ENCODE measurements at regions not wholly inside any gene's neighbourhood (a gene's known extent, or its start where the extent isn't known, plus 50 kb on each side); places are given as distances from the start of the nearest gene placed in this dataset.

DNA sequence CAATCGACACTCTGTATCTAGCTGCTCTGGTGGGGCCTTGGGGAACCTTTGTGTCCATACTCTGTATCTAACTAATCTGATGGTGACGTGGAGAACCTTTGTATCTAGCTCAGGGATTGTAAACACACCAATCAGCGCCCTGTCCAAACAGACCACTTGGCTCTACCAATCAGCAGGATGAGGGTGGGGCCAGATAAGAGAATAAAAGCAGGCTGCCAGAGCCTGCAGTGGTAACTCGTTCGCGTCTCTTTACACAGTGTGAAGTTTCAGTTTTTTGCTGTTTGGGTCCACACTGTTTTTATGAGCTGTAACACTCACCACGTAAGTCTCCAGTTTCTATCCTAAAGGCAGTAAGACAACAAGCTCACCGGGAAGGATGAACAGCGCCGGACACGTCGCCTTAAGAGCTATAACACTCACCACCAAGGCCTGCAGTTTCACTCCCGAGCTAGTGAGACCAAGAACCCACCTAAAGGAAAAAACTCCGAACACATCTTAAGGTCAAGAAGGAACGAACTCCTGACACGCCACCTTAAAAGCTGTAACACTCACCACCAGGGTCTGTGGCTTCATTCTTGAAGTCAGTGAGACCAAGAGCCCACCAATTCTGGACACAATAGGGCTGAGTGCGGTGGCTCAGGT lies 64.6 kb downstream of the KPNA2 start (continued):
- TF ChIP-seq, protein P1, sequence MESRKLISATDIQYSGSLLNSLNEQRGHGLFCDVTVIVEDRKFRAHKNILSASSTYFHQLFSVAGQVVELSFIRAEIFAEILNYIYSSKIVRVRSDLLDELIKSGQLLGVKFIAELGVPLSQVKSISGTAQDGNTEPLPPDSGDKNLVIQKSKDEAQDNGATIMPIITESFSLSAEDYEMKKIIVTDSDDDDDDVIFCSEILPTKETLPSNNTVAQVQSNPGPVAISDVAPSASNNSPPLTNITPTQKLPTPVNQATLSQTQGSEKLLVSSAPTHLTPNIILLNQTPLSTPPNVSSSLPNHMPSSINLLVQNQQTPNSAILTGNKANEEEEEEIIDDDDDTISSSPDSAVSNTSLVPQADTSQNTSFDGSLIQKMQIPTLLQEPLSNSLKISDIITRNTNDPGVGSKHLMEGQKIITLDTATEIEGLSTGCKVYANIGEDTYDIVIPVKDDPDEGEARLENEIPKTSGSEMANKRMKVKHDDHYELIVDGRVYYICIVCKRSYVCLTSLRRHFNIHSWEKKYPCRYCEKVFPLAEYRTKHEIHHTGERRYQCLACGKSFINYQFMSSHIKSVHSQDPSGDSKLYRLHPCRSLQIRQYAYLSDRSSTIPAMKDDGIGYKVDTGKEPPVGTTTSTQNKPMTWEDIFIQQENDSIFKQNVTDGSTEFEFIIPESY (CRISPR knock-in tag; IDR thresholded peaks at IDR 0.05) = no peak; the same call in 1 of the 2 replicates
- TF ChIP-seq TBL1XR1 (IDR thresholded peaks at IDR 0.05; ENCODE audit: borderline replicate concordance, low read length, partially characterized antibody) (no peak), ASH2L (IDR thresholded peaks at IDR 0.05; ENCODE audit: insufficient read length, low read depth, low read length) (no peak), ZZZ3 (CRISPR knock-in tag; IDR thresholded peaks at IDR 0.05; ENCODE audit: borderline replicate concordance) (no peak), RBAK (CRISPR knock-in tag; IDR thresholded peaks at IDR 0.05) (no peak), PPARG (CRISPR knock-in tag; conservative IDR thresholded peaks at IDR 0.05) (no peak), KLF16 (CRISPR knock-in tag; IDR thresholded peaks at IDR 0.05) (no peak), ZNF430 (CRISPR knock-in tag; IDR thresholded peaks at IDR 0.05) (no peak), ZNF547 (CRISPR knock-in tag; IDR thresholded peaks at IDR 0.05) (no peak), HNRNPUL1 (IDR thresholded peaks at IDR 0.05; ENCODE audit: low read depth, low read length) (no peak), ZNF292 (CRISPR knock-in tag; IDR thresholded peaks at IDR 0.05; ENCODE audit: borderline replicate concordance, low read depth) (no peak), ZBTB38 (CRISPR knock-in tag; IDR thresholded peaks at IDR 0.05) (peak; percentile 40; the same call in 1 of the 2 replicates)
- TF ChIP-seq, protein P2, sequence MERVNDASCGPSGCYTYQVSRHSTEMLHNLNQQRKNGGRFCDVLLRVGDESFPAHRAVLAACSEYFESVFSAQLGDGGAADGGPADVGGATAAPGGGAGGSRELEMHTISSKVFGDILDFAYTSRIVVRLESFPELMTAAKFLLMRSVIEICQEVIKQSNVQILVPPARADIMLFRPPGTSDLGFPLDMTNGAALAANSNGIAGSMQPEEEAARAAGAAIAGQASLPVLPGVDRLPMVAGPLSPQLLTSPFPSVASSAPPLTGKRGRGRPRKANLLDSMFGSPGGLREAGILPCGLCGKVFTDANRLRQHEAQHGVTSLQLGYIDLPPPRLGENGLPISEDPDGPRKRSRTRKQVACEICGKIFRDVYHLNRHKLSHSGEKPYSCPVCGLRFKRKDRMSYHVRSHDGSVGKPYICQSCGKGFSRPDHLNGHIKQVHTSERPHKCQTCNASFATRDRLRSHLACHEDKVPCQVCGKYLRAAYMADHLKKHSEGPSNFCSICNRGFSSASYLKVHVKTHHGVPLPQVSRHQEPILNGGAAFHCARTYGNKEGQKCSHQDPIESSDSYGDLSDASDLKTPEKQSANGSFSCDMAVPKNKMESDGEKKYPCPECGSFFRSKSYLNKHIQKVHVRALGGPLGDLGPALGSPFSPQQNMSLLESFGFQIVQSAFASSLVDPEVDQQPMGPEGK (CRISPR knock-in tag; IDR thresholded peaks at IDR 0.05) = no peak
- TF ChIP-seq, protein P3, sequence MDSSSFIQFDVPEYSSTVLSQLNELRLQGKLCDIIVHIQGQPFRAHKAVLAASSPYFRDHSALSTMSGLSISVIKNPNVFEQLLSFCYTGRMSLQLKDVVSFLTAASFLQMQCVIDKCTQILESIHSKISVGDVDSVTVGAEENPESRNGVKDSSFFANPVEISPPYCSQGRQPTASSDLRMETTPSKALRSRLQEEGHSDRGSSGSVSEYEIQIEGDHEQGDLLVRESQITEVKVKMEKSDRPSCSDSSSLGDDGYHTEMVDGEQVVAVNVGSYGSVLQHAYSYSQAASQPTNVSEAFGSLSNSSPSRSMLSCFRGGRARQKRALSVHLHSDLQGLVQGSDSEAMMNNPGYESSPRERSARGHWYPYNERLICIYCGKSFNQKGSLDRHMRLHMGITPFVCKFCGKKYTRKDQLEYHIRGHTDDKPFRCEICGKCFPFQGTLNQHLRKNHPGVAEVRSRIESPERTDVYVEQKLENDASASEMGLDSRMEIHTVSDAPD (CRISPR knock-in tag; IDR thresholded peaks at IDR 0.05) = no peak
- TF ChIP-seq, protein P4, sequence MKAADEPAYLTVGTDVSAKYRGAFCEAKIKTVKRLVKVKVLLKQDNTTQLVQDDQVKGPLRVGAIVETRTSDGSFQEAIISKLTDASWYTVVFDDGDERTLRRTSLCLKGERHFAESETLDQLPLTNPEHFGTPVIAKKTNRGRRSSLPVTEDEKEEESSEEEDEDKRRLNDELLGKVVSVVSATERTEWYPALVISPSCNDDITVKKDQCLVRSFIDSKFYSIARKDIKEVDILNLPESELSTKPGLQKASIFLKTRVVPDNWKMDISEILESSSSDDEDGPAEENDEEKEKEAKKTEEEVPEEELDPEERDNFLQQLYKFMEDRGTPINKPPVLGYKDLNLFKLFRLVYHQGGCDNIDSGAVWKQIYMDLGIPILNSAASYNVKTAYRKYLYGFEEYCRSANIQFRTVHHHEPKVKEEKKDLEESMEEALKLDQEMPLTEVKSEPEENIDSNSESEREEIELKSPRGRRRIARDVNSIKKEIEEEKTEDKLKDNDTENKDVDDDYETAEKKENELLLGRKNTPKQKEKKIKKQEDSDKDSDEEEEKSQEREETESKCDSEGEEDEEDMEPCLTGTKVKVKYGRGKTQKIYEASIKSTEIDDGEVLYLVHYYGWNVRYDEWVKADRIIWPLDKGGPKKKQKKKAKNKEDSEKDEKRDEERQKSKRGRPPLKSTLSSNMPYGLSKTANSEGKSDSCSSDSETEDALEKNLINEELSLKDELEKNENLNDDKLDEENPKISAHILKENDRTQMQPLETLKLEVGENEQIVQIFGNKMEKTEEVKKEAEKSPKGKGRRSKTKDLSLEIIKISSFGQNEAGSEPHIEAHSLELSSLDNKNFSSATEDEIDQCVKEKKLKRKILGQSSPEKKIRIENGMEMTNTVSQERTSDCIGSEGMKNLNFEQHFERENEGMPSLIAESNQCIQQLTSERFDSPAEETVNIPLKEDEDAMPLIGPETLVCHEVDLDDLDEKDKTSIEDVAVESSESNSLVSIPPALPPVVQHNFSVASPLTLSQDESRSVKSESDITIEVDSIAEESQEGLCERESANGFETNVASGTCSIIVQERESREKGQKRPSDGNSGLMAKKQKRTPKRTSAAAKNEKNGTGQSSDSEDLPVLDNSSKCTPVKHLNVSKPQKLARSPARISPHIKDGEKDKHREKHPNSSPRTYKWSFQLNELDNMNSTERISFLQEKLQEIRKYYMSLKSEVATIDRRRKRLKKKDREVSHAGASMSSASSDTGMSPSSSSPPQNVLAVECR (CRISPR knock-in tag; IDR thresholded peaks at IDR 0.05; ENCODE audit: borderline replicate concordance) = no peak
- TF ChIP-seq, protein P5, sequence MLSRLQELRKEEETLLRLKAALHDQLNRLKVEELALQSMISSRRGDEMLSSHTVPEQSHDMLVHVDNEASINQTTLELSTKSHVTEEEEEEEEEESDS (CRISPR knock-in tag; IDR thresholded peaks at IDR 0.05; ENCODE audit: borderline replicate concordance) = no peak
- TF ChIP-seq, protein P6, sequence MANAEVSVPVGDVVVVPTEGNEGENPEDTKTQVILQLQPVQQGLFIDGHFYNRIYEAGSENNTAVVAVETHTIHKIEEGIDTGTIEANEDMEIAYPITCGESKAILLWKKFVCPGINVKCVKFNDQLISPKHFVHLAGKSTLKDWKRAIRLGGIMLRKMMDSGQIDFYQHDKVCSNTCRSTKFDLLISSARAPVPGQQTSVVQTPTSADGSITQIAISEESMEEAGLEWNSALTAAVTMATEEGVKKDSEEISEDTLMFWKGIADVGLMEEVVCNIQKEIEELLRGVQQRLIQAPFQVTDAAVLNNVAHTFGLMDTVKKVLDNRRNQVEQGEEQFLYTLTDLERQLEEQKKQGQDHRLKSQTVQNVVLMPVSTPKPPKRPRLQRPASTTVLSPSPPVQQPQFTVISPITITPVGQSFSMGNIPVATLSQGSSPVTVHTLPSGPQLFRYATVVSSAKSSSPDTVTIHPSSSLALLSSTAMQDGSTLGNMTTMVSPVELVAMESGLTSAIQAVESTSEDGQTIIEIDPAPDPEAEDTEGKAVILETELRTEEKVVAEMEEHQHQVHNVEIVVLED (CRISPR knock-in tag; IDR thresholded peaks at IDR 0.05; ENCODE audit: borderline replicate concordance) = no peak

Measured in HepG2 (cell line).